ENCODE measurements at regions not wholly inside any gene's neighbourhood (a gene's known extent, or its start where the extent isn't known, plus 50 kb on each side); places are given as distances from the start of the nearest gene placed in this dataset.

DNA sequence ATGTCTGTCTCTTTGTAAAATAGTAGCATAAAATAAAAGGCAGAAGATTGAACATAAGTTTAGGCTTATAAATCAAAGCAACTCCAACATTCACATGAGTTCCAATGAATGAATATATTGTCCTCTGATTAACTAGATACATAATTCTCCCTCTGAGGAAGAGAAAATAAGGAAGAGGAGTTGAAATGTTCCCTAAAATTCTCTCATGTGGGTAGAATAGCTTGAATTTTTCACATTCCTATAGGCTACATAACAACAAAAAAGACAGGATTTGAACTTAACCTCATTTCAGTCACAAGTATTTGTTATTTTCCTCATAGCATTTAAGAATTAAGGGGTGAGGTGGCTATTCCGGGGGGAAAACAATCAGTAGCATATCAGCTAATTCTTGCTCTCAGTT is 462.4 kb upstream of the NDST4 start:
- TF ChIP-seq, protein P1, sequence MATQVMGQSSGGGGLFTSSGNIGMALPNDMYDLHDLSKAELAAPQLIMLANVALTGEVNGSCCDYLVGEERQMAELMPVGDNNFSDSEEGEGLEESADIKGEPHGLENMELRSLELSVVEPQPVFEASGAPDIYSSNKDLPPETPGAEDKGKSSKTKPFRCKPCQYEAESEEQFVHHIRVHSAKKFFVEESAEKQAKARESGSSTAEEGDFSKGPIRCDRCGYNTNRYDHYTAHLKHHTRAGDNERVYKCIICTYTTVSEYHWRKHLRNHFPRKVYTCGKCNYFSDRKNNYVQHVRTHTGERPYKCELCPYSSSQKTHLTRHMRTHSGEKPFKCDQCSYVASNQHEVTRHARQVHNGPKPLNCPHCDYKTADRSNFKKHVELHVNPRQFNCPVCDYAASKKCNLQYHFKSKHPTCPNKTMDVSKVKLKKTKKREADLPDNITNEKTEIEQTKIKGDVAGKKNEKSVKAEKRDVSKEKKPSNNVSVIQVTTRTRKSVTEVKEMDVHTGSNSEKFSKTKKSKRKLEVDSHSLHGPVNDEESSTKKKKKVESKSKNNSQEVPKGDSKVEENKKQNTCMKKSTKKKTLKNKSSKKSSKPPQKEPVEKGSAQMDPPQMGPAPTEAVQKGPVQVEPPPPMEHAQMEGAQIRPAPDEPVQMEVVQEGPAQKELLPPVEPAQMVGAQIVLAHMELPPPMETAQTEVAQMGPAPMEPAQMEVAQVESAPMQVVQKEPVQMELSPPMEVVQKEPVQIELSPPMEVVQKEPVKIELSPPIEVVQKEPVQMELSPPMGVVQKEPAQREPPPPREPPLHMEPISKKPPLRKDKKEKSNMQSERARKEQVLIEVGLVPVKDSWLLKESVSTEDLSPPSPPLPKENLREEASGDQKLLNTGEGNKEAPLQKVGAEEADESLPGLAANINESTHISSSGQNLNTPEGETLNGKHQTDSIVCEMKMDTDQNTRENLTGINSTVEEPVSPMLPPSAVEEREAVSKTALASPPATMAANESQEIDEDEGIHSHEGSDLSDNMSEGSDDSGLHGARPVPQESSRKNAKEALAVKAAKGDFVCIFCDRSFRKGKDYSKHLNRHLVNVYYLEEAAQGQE (IDR thresholded peaks at IDR 0.05; ENCODE audit: low read depth, low read length), result no peak
- TF ChIP-seq, protein P2, sequence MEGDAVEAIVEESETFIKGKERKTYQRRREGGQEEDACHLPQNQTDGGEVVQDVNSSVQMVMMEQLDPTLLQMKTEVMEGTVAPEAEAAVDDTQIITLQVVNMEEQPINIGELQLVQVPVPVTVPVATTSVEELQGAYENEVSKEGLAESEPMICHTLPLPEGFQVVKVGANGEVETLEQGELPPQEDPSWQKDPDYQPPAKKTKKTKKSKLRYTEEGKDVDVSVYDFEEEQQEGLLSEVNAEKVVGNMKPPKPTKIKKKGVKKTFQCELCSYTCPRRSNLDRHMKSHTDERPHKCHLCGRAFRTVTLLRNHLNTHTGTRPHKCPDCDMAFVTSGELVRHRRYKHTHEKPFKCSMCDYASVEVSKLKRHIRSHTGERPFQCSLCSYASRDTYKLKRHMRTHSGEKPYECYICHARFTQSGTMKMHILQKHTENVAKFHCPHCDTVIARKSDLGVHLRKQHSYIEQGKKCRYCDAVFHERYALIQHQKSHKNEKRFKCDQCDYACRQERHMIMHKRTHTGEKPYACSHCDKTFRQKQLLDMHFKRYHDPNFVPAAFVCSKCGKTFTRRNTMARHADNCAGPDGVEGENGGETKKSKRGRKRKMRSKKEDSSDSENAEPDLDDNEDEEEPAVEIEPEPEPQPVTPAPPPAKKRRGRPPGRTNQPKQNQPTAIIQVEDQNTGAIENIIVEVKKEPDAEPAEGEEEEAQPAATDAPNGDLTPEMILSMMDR (IDR thresholded peaks at IDR 0.05), result no peak
- TF ChIP-seq MXI1 (IDR thresholded peaks at IDR 0.05; ENCODE audit: low read depth, low read length) (no peak), TEAD4 (IDR thresholded peaks at IDR 0.05; ENCODE audit: borderline replicate concordance, insufficient read depth) (no peak), YY1 (IDR thresholded peaks at IDR 0.05; ENCODE audit: low read depth) (no peak), POLR2AphosphoS5 (IDR thresholded peaks at IDR 0.05; ENCODE audit: low read depth, low read length) (no peak), MAX (IDR thresholded peaks at IDR 0.05; ENCODE audit: low read depth) (no peak), SIN3A (IDR thresholded peaks at IDR 0.05; ENCODE audit: borderline replicate concordance, low read depth, low read length) (no peak), FOXJ3 (CRISPR knock-in tag; IDR thresholded peaks at IDR 0.05) (no peak), GATA2 (CRISPR knock-in tag; IDR thresholded peaks at IDR 0.05) (no peak), ZBTB33 (IDR thresholded peaks at IDR 0.05; ENCODE audit: borderline replicate concordance, low read depth) (no peak), EZH2phosphoT487 (IDR thresholded peaks at IDR 0.05; ENCODE audit: borderline replicate concordance, low read depth) (no peak), JUND (IDR thresholded peaks at IDR 0.05) (no peak)
- Histone ChIP-seq H3F3A (replicated peaks; ENCODE audit: insufficient read depth) (no peaks in the 10 kb centered on the region), H3K9me3 (no peaks in the 10 kb centered on the region), H3K36me3 (replicated peaks in 1 of 2; ENCODE audit: control insufficient read depth in 1 of 2, insufficient read depth in 2 of 2, low read length in 1 of 2) (no peaks in the 10 kb centered on the region), H3K4me1 (ENCODE audit: control insufficient read depth in 1 of 2, insufficient read depth in 2 of 2, low read depth in 1 of 2, low read length in 1 of 2) (no peaks in the 10 kb centered on the region), H4K20me1 (ENCODE audit: insufficient read depth) (no peaks in the 10 kb centered on the region), H3K27me3 (ENCODE audit: insufficient read depth) (no peaks in the 10 kb centered on the region), H3K4me3 (ENCODE audit: low read depth in 2 of 2, low read length in 1 of 2) (no peak overlapping the region), H3K79me2 (ENCODE audit: insufficient read depth) (no peaks in the 10 kb centered on the region), H2AFZ (ENCODE audit: low read depth) (0 out of 2 replicates have a peak overlapping the region, but pooled peaks have one; percentile 35), H3K9ac (no peak overlapping the region), H3K27ac (ENCODE audit: low read depth in 2 of 2, low read length in 1 of 2) (no peak overlapping the region), H3K9me2 (no peaks in the 10 kb centered on the region), H3K4me2 (no peak overlapping the region)
- CTCF ChIA-PET, result interaction anchor here (0.7 to 1.9 kb wide), 2 partner anchors 9 to 45 kb away, joined by 3 to 4 read pairs; no protein-coding TSS in a partner anchor
- no peak for DNase-seq
- POLR2A ChIA-PET, result no interaction called here
- WGBS (ENCODE audit: low lambda C conversion rate), result 4% methylated on average over 1 of the region's 1 CpG
